NOMO-1 (cell line): ENCODE measurements at regions not wholly inside any gene's neighbourhood (a gene's known extent, or its start where the extent isn't known, plus 50 kb on each side); places are given as distances from the start of the nearest gene placed in this dataset.

Experiments
- DNase-seq, 2 experiments: peaks; one replicate each; lab custom pipeline; 2025; ENCODE audit not compliant: unreplicated experiment in 2 of 2; lab: John Stamatoyannopoulos, UW

- DNase-seq, result no peak
Observed at GRCh38 chr5:110104726-110105669, 415.3 kb downstream of the MAN2A1 start.

GRCh38 chr5:110105692-110106091 lies 416.0 kb downstream of the MAN2A1 start:
- DNase-seq, result no peak

GRCh38 chr5:110106750-110107149 lies 417.0 kb downstream of the MAN2A1 start:
- DNase-seq, result no peak

GRCh38 chr5:110108520-110108919 lies 418.8 kb downstream of the MAN2A1 start:
- no peak for DNase-seq

- DNase-seq, result no peak
Observed at GRCh38 chr5:110109667-110110066, 419.9 kb downstream of the MAN2A1 start.

- no peak for DNase-seq
Observed at GRCh38 chr5:110112348-110112747, 422.6 kb downstream of the MAN2A1 start.

GRCh38 chr5:110115503-110115902 lies 425.8 kb downstream of the MAN2A1 start:
- DNase-seq, result no peak

- no peak for DNase-seq
Observed at GRCh38 chr5:110116539-110116938, 426.8 kb downstream of the MAN2A1 start.

- DNase-seq, result no peak
Observed at GRCh38 chr5:110134963-110135935, 445.5 kb downstream of the MAN2A1 start.

GRCh38 chr5:110150199-110150598 lies 460.5 kb downstream of the MAN2A1 start:
- DNase-seq, result no peak

GRCh38 chr5:110159202-110159601 lies 469.5 kb downstream of the MAN2A1 start:
- DNase-seq, result no peak

GRCh38 chr5:110161162-110161561 lies 471.4 kb downstream of the MAN2A1 start:
- no peak for DNase-seq

- DNase-seq, result no peak
Observed at GRCh38 chr5:110165366-110165765, 475.6 kb downstream of the MAN2A1 start.

GRCh38 chr5:110167384-110167783 lies 477.7 kb downstream of the MAN2A1 start:
- no peak for DNase-seq

- no peak for DNase-seq
Observed at GRCh38 chr5:110169461-110169860, 479.7 kb downstream of the MAN2A1 start.

GRCh38 chr5:110177729-110178128 lies 488.0 kb downstream of the MAN2A1 start:
- DNase-seq, result no peak

- no peak for DNase-seq
Observed at GRCh38 chr5:110179321-110179720, 489.6 kb downstream of the MAN2A1 start.

GRCh38 chr5:110194191-110194590 lies 504.5 kb downstream of the MAN2A1 start:
- no peak for DNase-seq

- no peak for DNase-seq
Observed at GRCh38 chr5:110195288-110195687, 505.6 kb downstream of the MAN2A1 start.

- DNase-seq, result no peak
Observed at GRCh38 chr5:110201791-110202190, 512.1 kb downstream of the MAN2A1 start.

- DNase-seq, result no peak
Observed at GRCh38 chr5:110203661-110204060, 513.9 kb downstream of the MAN2A1 start.
